ENCODE measurements at regions not wholly inside any gene's neighbourhood (a gene's known extent, or its start where the extent isn't known, plus 50 kb on each side); places are given as distances from the start of the nearest gene placed in this dataset.

GRCh38 chr5:119828541-119828940 lies 199.2 kb downstream of the FAM170A start:
- TF ChIP-seq, protein P1, sequence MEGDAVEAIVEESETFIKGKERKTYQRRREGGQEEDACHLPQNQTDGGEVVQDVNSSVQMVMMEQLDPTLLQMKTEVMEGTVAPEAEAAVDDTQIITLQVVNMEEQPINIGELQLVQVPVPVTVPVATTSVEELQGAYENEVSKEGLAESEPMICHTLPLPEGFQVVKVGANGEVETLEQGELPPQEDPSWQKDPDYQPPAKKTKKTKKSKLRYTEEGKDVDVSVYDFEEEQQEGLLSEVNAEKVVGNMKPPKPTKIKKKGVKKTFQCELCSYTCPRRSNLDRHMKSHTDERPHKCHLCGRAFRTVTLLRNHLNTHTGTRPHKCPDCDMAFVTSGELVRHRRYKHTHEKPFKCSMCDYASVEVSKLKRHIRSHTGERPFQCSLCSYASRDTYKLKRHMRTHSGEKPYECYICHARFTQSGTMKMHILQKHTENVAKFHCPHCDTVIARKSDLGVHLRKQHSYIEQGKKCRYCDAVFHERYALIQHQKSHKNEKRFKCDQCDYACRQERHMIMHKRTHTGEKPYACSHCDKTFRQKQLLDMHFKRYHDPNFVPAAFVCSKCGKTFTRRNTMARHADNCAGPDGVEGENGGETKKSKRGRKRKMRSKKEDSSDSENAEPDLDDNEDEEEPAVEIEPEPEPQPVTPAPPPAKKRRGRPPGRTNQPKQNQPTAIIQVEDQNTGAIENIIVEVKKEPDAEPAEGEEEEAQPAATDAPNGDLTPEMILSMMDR (IDR thresholded peaks at IDR 0.05) = no peak
- no peak overlapping the region for H3K27ac Mint-ChIP-seq (ENCODE audit: unreplicated experiment)
- no peaks in the 10 kb centered on the region for H3K9me3 Mint-ChIP-seq (ENCODE audit: low read depth)
- H3K4me3 Mint-ChIP-seq (ENCODE audit: unreplicated experiment) = no peak overlapping the region
- no peaks in the 10 kb centered on the region for H3K36me3 Mint-ChIP-seq (ENCODE audit: low read depth)
- peaks cover 9% of the 10 kb centered on the region for H3K4me1 Mint-ChIP-seq (ENCODE audit: low read depth)
- peaks cover 13% of the 10 kb centered on the region for H3K27me3 Mint-ChIP-seq (ENCODE audit: low read depth)
- no peak for DNase-seq (ENCODE audit: low spot score)

GRCh38 chr5:119829341-119829740 lies 200.0 kb downstream of the FAM170A start:
- H3K4me3 Mint-ChIP-seq (ENCODE audit: unreplicated experiment) = no peak overlapping the region
- no peak for DNase-seq (ENCODE audit: low spot score)
- no peaks in the 10 kb centered on the region for H3K36me3 Mint-ChIP-seq (ENCODE audit: low read depth)
- H3K9me3 Mint-ChIP-seq (ENCODE audit: low read depth) = no peaks in the 10 kb centered on the region
- H3K27me3 Mint-ChIP-seq (ENCODE audit: low read depth) = peaks cover 13% of the 10 kb centered on the region
- peaks cover 9% of the 10 kb centered on the region for H3K4me1 Mint-ChIP-seq (ENCODE audit: low read depth)
- H3K27ac Mint-ChIP-seq (ENCODE audit: unreplicated experiment) = no peak overlapping the region
- TF ChIP-seq, protein P1 (IDR thresholded peaks at IDR 0.05) = no peak

GRCh38 chr5:119833176-119833575 lies 203.8 kb downstream of the FAM170A start:
- Mint-ChIP-seq H3K4me1 (ENCODE audit: low read depth) (peaks cover 8% of the 10 kb centered on the region), H3K4me3 (ENCODE audit: unreplicated experiment) (no peak overlapping the region), H3K36me3 (ENCODE audit: low read depth) (no peaks in the 10 kb centered on the region), H3K27ac (ENCODE audit: unreplicated experiment) (no peak overlapping the region), H3K9me3 (ENCODE audit: low read depth) (peaks cover 2% of the 10 kb centered on the region), H3K27me3 (ENCODE audit: low read depth) (peaks cover 8% of the 10 kb centered on the region)
- TF ChIP-seq, protein P1 (IDR thresholded peaks at IDR 0.05) = no peak
- no peak for DNase-seq (ENCODE audit: low spot score)

DNA sequence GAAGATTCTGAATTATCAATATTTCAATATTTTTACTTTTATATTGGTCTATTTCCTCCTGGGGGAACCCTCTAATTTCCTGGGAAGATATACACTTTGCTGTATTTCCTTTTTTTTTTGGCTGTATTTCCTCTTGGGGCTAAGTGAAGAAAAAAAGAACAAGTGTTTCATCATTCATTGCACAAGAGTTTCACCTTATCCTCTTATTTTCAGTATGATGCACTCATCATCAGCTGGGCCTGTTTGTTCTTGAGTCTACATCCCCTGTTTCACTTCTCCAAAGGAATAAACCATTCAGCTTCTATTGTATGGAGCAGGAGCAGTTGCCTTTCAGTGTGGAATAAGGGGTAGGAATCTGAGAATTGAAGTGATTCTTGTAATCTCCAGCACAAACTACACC lies 210.8 kb downstream of the FAM170A start:
- TF ChIP-seq, protein P1 (IDR thresholded peaks at IDR 0.05) = no peak
- no peaks in the 10 kb centered on the region for H3K36me3 Mint-ChIP-seq (ENCODE audit: low read depth)
- DNase-seq (ENCODE audit: low spot score) = no peak
- H3K9me3 Mint-ChIP-seq (ENCODE audit: low read depth) = peaks cover 7% of the 10 kb centered on the region
- H3K4me3 Mint-ChIP-seq (ENCODE audit: unreplicated experiment) = no peak overlapping the region
- no peak overlapping the region for H3K27ac Mint-ChIP-seq (ENCODE audit: unreplicated experiment)
- H3K4me1 Mint-ChIP-seq (ENCODE audit: low read depth) = no peaks in the 10 kb centered on the region
- H3K27me3 Mint-ChIP-seq (ENCODE audit: low read depth) = peaks cover 5% of the 10 kb centered on the region

GRCh38 chr5:119852140-119852539 lies 222.8 kb downstream of the FAM170A start:
- no peaks in the 10 kb centered on the region for H3K36me3 Mint-ChIP-seq (ENCODE audit: low read depth)
- H3K4me1 Mint-ChIP-seq (ENCODE audit: low read depth) = no peaks in the 10 kb centered on the region
- TF ChIP-seq, protein P1 (IDR thresholded peaks at IDR 0.05) = no peak
- H3K27me3 Mint-ChIP-seq (ENCODE audit: low read depth) = no peaks in the 10 kb centered on the region
- no peak overlapping the region for H3K27ac Mint-ChIP-seq (ENCODE audit: unreplicated experiment)
- peaks cover 3% of the 10 kb centered on the region for H3K9me3 Mint-ChIP-seq (ENCODE audit: low read depth)
- DNase-seq (ENCODE audit: low spot score) = no peak
- H3K4me3 Mint-ChIP-seq (ENCODE audit: unreplicated experiment) = no peak overlapping the region

Data from chondrocyte (in vitro differentiated cells).